Fibroblast of skin of right quadriceps (primary cell): ENCODE measurements at regions not wholly inside any gene's neighbourhood (a gene's known extent, or its start where the extent isn't known, plus 50 kb on each side); places are given as distances from the start of the nearest gene placed in this dataset.

Experiments used
- DNase-seq: peaks from one replicate; pipeline ENCODE4 v3.0.0-alpha.2; 2013

- DNase-seq: no peak
Observed at GRCh38 chr9:90948156-90948555, 146.5 kb downstream of the SYK start.

GRCh38 chr9:90950600-90950999 is 149.0 kb downstream of the SYK start:
- DNase-seq: no peak

- DNase-seq: no peak
Observed at GRCh38 chr9:90953200-90953599, 151.6 kb downstream of the SYK start.

- no peak for DNase-seq
Observed at GRCh38 chr9:90953805-90954204, 152.2 kb downstream of the SYK start.

GRCh38 chr9:90956026-90956810 is 154.6 kb downstream of the SYK start:
- DNase-seq: peak; percentile 57

- no peak for DNase-seq
Observed at GRCh38 chr9:90958328-90958727, 156.7 kb downstream of the SYK start.

GRCh38 chr9:90960941-90961340 is 159.3 kb downstream of the SYK start:
- DNase-seq: no peak

GRCh38 chr9:90961375-90961774 is 159.8 kb downstream of the SYK start:
- no peak for DNase-seq

- DNase-seq: peak; percentile 64
Observed at GRCh38 chr9:90964101-90965020, 162.7 kb downstream of the SYK start.

- peak; percentile 82 for DNase-seq
Observed at GRCh38 chr9:90965226-90966030, 163.8 kb downstream of the SYK start.

GRCh38 chr9:90966031-90966290 is 164.3 kb downstream of the SYK start:
- no peak for DNase-seq

GRCh38 chr9:90966480-90967144 is 165.0 kb downstream of the SYK start:
- DNase-seq: peak; percentile 86

GRCh38 chr9:90967145-90967538 is 165.5 kb downstream of the SYK start:
- peak; percentile 93 for DNase-seq

- no peak for DNase-seq
Observed at GRCh38 chr9:90969021-90969675, 167.5 kb downstream of the SYK start.

- DNase-seq: no peak
Observed at GRCh38 chr9:90970608-90971007, 169.0 kb downstream of the SYK start.

- no peak for DNase-seq
Observed at GRCh38 chr9:90972057-90972456, 170.4 kb downstream of the SYK start.

- DNase-seq: peak; percentile 73
Observed at GRCh38 chr9:90974016-90974415, 172.4 kb downstream of the SYK start.

- DNase-seq: no peak
Observed at GRCh38 chr9:90974643-90975245, 173.1 kb downstream of the SYK start.

- peak; percentile 72 for DNase-seq
Observed at GRCh38 chr9:90975781-90976538, 174.3 kb downstream of the SYK start.

GRCh38 chr9:90979138-90979551 is 177.5 kb downstream of the SYK start:
- no peak for DNase-seq

GRCh38 chr9:90979639-90980038 is 178.0 kb downstream of the SYK start:
- DNase-seq: no peak
